ENCODE measurements at regions not wholly inside any gene's neighbourhood (a gene's known extent, or its start where the extent isn't known, plus 50 kb on each side); places are given as distances from the start of the nearest gene placed in this dataset.

DNA sequence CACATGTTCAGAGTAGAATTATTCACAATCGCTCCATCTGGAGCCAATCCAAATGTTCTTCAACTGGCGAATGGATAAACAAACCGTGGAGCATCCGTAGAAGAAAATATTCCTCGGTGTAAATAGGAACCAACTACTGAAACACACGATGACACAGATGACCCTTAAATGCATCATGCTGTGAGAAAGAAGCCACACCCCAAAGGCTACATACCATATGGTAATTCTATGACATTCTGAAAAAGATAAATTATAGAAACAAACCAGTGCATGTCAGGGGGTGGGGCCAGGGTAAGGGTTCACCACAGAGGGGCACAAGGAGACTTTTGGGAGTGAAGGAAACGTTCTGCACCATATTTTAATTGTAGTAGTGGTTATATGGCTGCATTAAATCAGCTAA lies 312.2 kb upstream of the SMIM21 start:
- no peak for DNase-seq
- Histone ChIP-seq H3K4me3 (no peak overlapping the region), H3K4me1 (ENCODE audit: low read depth) (no peaks in the 10 kb centered on the region), H3K9me3 (no peaks in the 10 kb centered on the region), H3K36me3 (ENCODE audit: low read depth) (no peaks in the 10 kb centered on the region)
- ATAC-seq, result no peak
- intact Hi-C loops (cut with DNase I, micrococcal nuclease), result no loop called here
- TF ChIP-seq, protein P1, sequence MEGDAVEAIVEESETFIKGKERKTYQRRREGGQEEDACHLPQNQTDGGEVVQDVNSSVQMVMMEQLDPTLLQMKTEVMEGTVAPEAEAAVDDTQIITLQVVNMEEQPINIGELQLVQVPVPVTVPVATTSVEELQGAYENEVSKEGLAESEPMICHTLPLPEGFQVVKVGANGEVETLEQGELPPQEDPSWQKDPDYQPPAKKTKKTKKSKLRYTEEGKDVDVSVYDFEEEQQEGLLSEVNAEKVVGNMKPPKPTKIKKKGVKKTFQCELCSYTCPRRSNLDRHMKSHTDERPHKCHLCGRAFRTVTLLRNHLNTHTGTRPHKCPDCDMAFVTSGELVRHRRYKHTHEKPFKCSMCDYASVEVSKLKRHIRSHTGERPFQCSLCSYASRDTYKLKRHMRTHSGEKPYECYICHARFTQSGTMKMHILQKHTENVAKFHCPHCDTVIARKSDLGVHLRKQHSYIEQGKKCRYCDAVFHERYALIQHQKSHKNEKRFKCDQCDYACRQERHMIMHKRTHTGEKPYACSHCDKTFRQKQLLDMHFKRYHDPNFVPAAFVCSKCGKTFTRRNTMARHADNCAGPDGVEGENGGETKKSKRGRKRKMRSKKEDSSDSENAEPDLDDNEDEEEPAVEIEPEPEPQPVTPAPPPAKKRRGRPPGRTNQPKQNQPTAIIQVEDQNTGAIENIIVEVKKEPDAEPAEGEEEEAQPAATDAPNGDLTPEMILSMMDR (IDR thresholded peaks at IDR 0.05), result no peak

DNA sequence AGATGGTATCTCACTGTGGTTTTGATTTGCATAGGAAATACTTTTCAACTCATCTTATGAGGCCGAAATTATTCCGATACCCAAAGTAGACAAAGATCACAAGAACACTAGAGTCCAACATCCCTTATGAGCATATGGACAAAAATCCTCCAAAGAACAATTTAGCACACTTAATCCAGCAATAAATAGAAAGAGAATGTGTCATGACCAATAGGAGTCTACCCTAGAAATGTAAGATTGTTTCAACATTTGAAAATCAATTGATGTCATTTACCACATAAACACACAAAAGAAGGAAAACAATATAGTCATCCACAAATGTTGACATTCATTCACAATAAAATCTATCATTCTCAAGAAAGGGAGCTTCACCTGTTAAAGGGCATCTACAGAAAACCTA lies 307.8 kb upstream of the SMIM21 start:
- Histone ChIP-seq H3K4me1 (ENCODE audit: low read depth) (no peaks in the 10 kb centered on the region), H3K9me3 (no peaks in the 10 kb centered on the region), H3K36me3 (ENCODE audit: low read depth) (no peaks in the 10 kb centered on the region), H3K4me3 (no peak overlapping the region)
- TF ChIP-seq, protein P1 (IDR thresholded peaks at IDR 0.05), result no peak
- intact Hi-C loops (cut with DNase I, micrococcal nuclease), result no loop called here
- DNase-seq, result no peak
- ATAC-seq, result no peak

DNA sequence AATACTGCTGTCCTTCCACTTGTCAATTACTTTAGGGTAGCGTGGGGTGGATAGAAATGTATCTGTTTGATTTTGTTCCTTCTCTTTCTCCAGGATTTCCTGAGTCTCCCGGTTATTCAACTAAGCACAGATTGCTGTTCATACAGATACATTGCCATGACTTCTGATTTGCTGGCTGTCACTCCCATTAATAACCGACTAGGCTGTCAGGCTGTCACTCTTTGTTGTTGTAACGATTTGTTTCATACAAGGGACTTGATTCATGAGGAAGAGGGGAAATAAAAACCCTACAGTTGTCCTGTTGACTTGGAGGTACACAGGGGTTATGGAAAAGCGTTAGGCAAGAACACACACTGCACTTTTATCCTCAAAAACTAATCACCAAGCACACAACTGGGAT lies 302.7 kb upstream of the SMIM21 start:
- no peak for ATAC-seq
- no peak overlapping the region for H3K4me3 ChIP-seq
- no peaks in the 10 kb centered on the region for H3K9me3 ChIP-seq
- TF ChIP-seq, protein P1 (IDR thresholded peaks at IDR 0.05), result no peak
- intact Hi-C loops (cut with DNase I, micrococcal nuclease), result no loop called here
- no peak for DNase-seq
- no peaks in the 10 kb centered on the region for H3K36me3 ChIP-seq (ENCODE audit: low read depth)
- H3K4me1 ChIP-seq (ENCODE audit: low read depth), result no peaks in the 10 kb centered on the region

DNA sequence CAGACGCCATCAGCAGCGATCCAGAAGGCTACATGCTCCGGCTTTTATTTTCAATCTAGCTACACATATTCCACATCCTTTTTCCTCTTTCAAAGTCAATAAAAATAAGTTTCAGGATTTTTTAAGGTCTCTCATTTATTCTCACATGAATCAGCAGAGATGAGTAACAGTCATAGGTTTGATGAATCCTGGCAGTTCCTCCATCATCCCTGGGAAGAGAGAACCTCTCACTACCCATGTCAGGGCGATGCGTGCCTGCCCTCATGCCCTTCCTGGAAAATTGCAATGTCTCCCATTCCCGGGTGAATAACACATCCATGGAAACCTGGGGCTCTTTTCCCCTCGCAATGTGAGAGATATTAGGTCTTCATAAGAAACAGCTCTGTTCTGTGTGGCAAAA lies 301.1 kb upstream of the SMIM21 start:
- ATAC-seq, result no peak
- Histone ChIP-seq H3K4me3 (no peak overlapping the region), H3K4me1 (ENCODE audit: low read depth) (no peaks in the 10 kb centered on the region), H3K36me3 (ENCODE audit: low read depth) (no peaks in the 10 kb centered on the region), H3K9me3 (no peaks in the 10 kb centered on the region)
- TF ChIP-seq, protein P1 (IDR thresholded peaks at IDR 0.05), result no peak
- DNase-seq, result no peak
- intact Hi-C loops (cut with DNase I, micrococcal nuclease), result no loop called here

DNA sequence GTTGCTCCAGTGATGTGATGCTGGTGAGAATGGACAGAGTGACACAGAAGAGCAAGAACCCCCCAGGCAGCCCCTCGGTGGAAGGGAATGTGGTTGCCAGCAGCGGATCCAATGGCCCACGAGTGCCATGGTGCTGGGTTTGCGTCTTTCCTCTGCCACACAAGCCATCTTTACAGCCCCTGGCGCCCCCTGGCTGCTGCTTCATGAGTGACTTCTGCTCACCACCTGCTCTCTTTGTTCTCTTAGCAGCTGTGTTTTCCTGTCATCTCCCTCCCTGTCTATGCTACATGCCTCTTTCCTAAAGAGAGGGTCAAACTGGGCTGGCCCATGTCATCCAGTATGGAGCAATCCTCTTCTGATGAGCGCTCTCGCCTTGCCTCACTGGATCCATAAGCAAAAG lies 300.0 kb upstream of the SMIM21 start:
- H3K4me3 ChIP-seq, result no peak overlapping the region
- H3K9me3 ChIP-seq, result no peaks in the 10 kb centered on the region
- ATAC-seq, result peak; percentile 30
- intact Hi-C loops (cut with DNase I, micrococcal nuclease), result no loop called here
- DNase-seq, result peak in 2 of 3 donors; percentile 43 to 57
- H3K4me1 ChIP-seq (ENCODE audit: low read depth), result no peaks in the 10 kb centered on the region
- no peaks in the 10 kb centered on the region for H3K36me3 ChIP-seq (ENCODE audit: low read depth)
- TF ChIP-seq, protein P1 (IDR thresholded peaks at IDR 0.05), result no peak
